ENCODE measurements at regions not wholly inside any gene's neighbourhood (a gene's known extent, or its start where the extent isn't known, plus 50 kb on each side); places are given as distances from the start of the nearest gene placed in this dataset.

- H3K27me3 ChIP-seq (ENCODE audit: control insufficient read depth, insufficient read depth, low read length), result no peaks in the 10 kb centered on the region
- H3K9ac ChIP-seq (ENCODE audit: low read length), result no peak overlapping the region
- H3K4me1 ChIP-seq (ENCODE audit: control insufficient read depth, insufficient read depth, low read length), result 0 out of 2 replicates have a peak, but pooled peaks cover 4% of the 10 kb centered on the region
- H3K27ac ChIP-seq (ENCODE audit: low read depth, low read length), result no peak overlapping the region
- H3K9me3 ChIP-seq (ENCODE audit: control insufficient read depth, insufficient read depth, low read depth, low read length), result peaks cover 14% of the 10 kb centered on the region
- no peaks in the 10 kb centered on the region for H3K36me3 ChIP-seq (ENCODE audit: control insufficient read depth, insufficient read depth, low read length)
- H3K4me3 ChIP-seq (ENCODE audit: low read depth, low read length), result no peak overlapping the region
Observed at GRCh38 chr5:67673180-67673579, 476.6 kb upstream of the CD180 start.

- Histone ChIP-seq H3K4me3 (ENCODE audit: low read depth, low read length) (no peak overlapping the region), H3K9ac (ENCODE audit: low read length) (no peak overlapping the region), H3K27me3 (ENCODE audit: control insufficient read depth, insufficient read depth, low read length) (no peaks in the 10 kb centered on the region), H3K4me1 (ENCODE audit: control insufficient read depth, insufficient read depth, low read length) (0 out of 2 replicates have a peak, but pooled peaks cover 4% of the 10 kb centered on the region), H3K27ac (ENCODE audit: low read depth, low read length) (no peak overlapping the region), H3K36me3 (ENCODE audit: control insufficient read depth, insufficient read depth, low read length) (no peaks in the 10 kb centered on the region), H3K9me3 (ENCODE audit: control insufficient read depth, insufficient read depth, low read depth, low read length) (peaks cover 19% of the 10 kb centered on the region)
Observed at GRCh38 chr5:67672636-67673035, 476.0 kb upstream of the CD180 start.

- no peak overlapping the region for H3K4me3 ChIP-seq (ENCODE audit: low read depth, low read length)
- H3K9me3 ChIP-seq (ENCODE audit: control insufficient read depth, insufficient read depth, low read depth, low read length), result peaks cover 31% of the 10 kb centered on the region
- no peaks in the 10 kb centered on the region for H3K36me3 ChIP-seq (ENCODE audit: control insufficient read depth, insufficient read depth, low read length)
- 0 out of 2 replicates have a peak, but pooled peaks cover 4% of the 10 kb centered on the region for H3K4me1 ChIP-seq (ENCODE audit: control insufficient read depth, insufficient read depth, low read length)
- H3K27me3 ChIP-seq (ENCODE audit: control insufficient read depth, insufficient read depth, low read length), result no peaks in the 10 kb centered on the region
- H3K27ac ChIP-seq (ENCODE audit: low read depth, low read length), result no peak overlapping the region
- H3K9ac ChIP-seq (ENCODE audit: low read length), result no peak overlapping the region
Observed at GRCh38 chr5:67669916-67670315, 473.3 kb upstream of the CD180 start.

GRCh38 chr5:67660149-67660548 lies 463.6 kb upstream of the CD180 start:
- Histone ChIP-seq H3K27me3 (ENCODE audit: control insufficient read depth, insufficient read depth, low read length) (no peaks in the 10 kb centered on the region), H3K9me3 (ENCODE audit: control insufficient read depth, insufficient read depth, low read depth, low read length) (no peaks in the 10 kb centered on the region), H3K9ac (ENCODE audit: low read length) (no peak overlapping the region), H3K36me3 (ENCODE audit: control insufficient read depth, insufficient read depth, low read length) (no peaks in the 10 kb centered on the region), H3K4me3 (ENCODE audit: low read depth, low read length) (no peak overlapping the region), H3K4me1 (ENCODE audit: control insufficient read depth, insufficient read depth, low read length) (no peaks in the 10 kb centered on the region), H3K27ac (ENCODE audit: low read depth, low read length) (no peak overlapping the region)

GRCh38 chr5:67659288-67659687 lies 462.7 kb upstream of the CD180 start:
- Histone ChIP-seq H3K4me1 (ENCODE audit: control insufficient read depth, insufficient read depth, low read length) (no peaks in the 10 kb centered on the region), H3K36me3 (ENCODE audit: control insufficient read depth, insufficient read depth, low read length) (no peaks in the 10 kb centered on the region), H3K27me3 (ENCODE audit: control insufficient read depth, insufficient read depth, low read length) (no peaks in the 10 kb centered on the region), H3K9ac (ENCODE audit: low read length) (no peak overlapping the region), H3K27ac (ENCODE audit: low read depth, low read length) (no peak overlapping the region), H3K4me3 (ENCODE audit: low read depth, low read length) (no peak overlapping the region), H3K9me3 (ENCODE audit: control insufficient read depth, insufficient read depth, low read depth, low read length) (no peaks in the 10 kb centered on the region)

GRCh38 chr5:67657055-67657454 lies 460.5 kb upstream of the CD180 start:
- Histone ChIP-seq H3K4me1 (ENCODE audit: control insufficient read depth, insufficient read depth, low read length) (no peaks in the 10 kb centered on the region), H3K9ac (ENCODE audit: low read length) (no peak overlapping the region), H3K27ac (ENCODE audit: low read depth, low read length) (no peak overlapping the region), H3K36me3 (ENCODE audit: control insufficient read depth, insufficient read depth, low read length) (no peaks in the 10 kb centered on the region), H3K9me3 (ENCODE audit: control insufficient read depth, insufficient read depth, low read depth, low read length) (no peaks in the 10 kb centered on the region), H3K27me3 (ENCODE audit: control insufficient read depth, insufficient read depth, low read length) (no peaks in the 10 kb centered on the region), H3K4me3 (ENCODE audit: low read depth, low read length) (no peak overlapping the region)

- Histone ChIP-seq H3K9me3 (ENCODE audit: control insufficient read depth, insufficient read depth, low read depth, low read length) (no peaks in the 10 kb centered on the region), H3K4me1 (ENCODE audit: control insufficient read depth, insufficient read depth, low read length) (no peaks in the 10 kb centered on the region), H3K36me3 (ENCODE audit: control insufficient read depth, insufficient read depth, low read length) (no peaks in the 10 kb centered on the region), H3K27ac (ENCODE audit: low read depth, low read length) (no peak overlapping the region), H3K9ac (ENCODE audit: low read length) (no peak overlapping the region), H3K4me3 (ENCODE audit: low read depth, low read length) (no peak overlapping the region), H3K27me3 (ENCODE audit: control insufficient read depth, insufficient read depth, low read length) (no peaks in the 10 kb centered on the region)
Observed at GRCh38 chr5:67652201-67652600, 455.6 kb upstream of the CD180 start.

- Histone ChIP-seq H3K4me1 (ENCODE audit: control insufficient read depth, insufficient read depth, low read length) (no peaks in the 10 kb centered on the region), H3K9ac (ENCODE audit: low read length) (no peak overlapping the region), H3K27me3 (ENCODE audit: control insufficient read depth, insufficient read depth, low read length) (no peaks in the 10 kb centered on the region), H3K4me3 (ENCODE audit: low read depth, low read length) (no peak overlapping the region), H3K27ac (ENCODE audit: low read depth, low read length) (no peak overlapping the region), H3K36me3 (ENCODE audit: control insufficient read depth, insufficient read depth, low read length) (no peaks in the 10 kb centered on the region), H3K9me3 (ENCODE audit: control insufficient read depth, insufficient read depth, low read depth, low read length) (no peaks in the 10 kb centered on the region)
Observed at GRCh38 chr5:67651180-67651579, 454.6 kb upstream of the CD180 start.

GRCh38 chr5:67648201-67648671 lies 451.6 kb upstream of the CD180 start:
- no peak overlapping the region for H3K27ac ChIP-seq (ENCODE audit: low read depth, low read length)

GRCh38 chr5:67647772-67648171 lies 451.2 kb upstream of the CD180 start:
- no peak overlapping the region for H3K9ac ChIP-seq (ENCODE audit: low read length)
- H3K4me1 ChIP-seq (ENCODE audit: control insufficient read depth, insufficient read depth, low read length), result no peaks in the 10 kb centered on the region
- H3K9me3 ChIP-seq (ENCODE audit: control insufficient read depth, insufficient read depth, low read depth, low read length), result peaks cover 9% of the 10 kb centered on the region
- H3K27ac ChIP-seq (ENCODE audit: low read depth, low read length), result no peak overlapping the region
- no peaks in the 10 kb centered on the region for H3K27me3 ChIP-seq (ENCODE audit: control insufficient read depth, insufficient read depth, low read length)
- no peak overlapping the region for H3K4me3 ChIP-seq (ENCODE audit: low read depth, low read length)
- no peaks in the 10 kb centered on the region for H3K36me3 ChIP-seq (ENCODE audit: control insufficient read depth, insufficient read depth, low read length)

More at GRCh38 chr5:67648201-67648671, 451.6 kb upstream of the CD180 start:
- no peaks in the 10 kb centered on the region for H3K4me1 ChIP-seq (ENCODE audit: control insufficient read depth, insufficient read depth, low read length)
- no peaks in the 10 kb centered on the region for H3K27me3 ChIP-seq (ENCODE audit: control insufficient read depth, insufficient read depth, low read length)
- H3K36me3 ChIP-seq (ENCODE audit: control insufficient read depth, insufficient read depth, low read length), result no peaks in the 10 kb centered on the region
- H3K9ac ChIP-seq (ENCODE audit: low read length), result no peak overlapping the region
- H3K4me3 ChIP-seq (ENCODE audit: low read depth, low read length), result no peak overlapping the region
- H3K9me3 ChIP-seq (ENCODE audit: control insufficient read depth, insufficient read depth, low read depth, low read length), result peaks cover 9% of the 10 kb centered on the region

GRCh38 chr5:67644221-67644920 lies 447.8 kb upstream of the CD180 start:
- Histone ChIP-seq H3K36me3 (ENCODE audit: control insufficient read depth, insufficient read depth, low read length) (no peaks in the 10 kb centered on the region), H3K4me1 (ENCODE audit: control insufficient read depth, insufficient read depth, low read length) (peaks cover 5% of the 10 kb centered on the region; the same call in 1 of the 2 replicates), H3K27me3 (ENCODE audit: control insufficient read depth, insufficient read depth, low read length) (no peaks in the 10 kb centered on the region), H3K27ac (ENCODE audit: low read depth, low read length) (no peak overlapping the region), H3K9ac (ENCODE audit: low read length) (no peak overlapping the region), H3K9me3 (ENCODE audit: control insufficient read depth, insufficient read depth, low read depth, low read length) (peaks cover 9% of the 10 kb centered on the region), H3K4me3 (ENCODE audit: low read depth, low read length) (no peak overlapping the region)

Data from HUES6 (cell line).